ENCODE measurements at regions not wholly inside any gene's neighbourhood (a gene's known extent, or its start where the extent isn't known, plus 50 kb on each side); places are given as distances from the start of the nearest gene placed in this dataset.

DNA sequence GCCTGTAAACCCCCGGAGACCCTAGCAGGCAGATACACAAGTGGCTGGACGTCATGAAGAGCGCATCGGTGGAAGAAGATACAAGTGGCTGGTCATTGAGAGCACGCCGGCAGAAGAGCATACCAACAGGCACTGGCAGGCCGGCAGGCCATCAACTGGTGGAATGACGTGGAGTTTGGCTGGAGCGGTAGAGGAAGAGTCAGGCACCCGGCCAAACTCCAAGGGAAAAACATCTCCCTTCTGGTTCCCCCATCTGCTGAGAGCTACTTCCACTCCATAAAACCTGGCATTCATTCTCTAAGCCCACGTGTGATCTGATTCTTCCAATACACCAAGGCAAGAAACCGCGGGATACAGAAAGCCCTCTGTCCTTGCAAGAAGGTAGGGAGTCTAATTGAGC, 113.4 kb upstream of the NPSR1 start:
- no peak overlapping the region for H3K27ac ChIP-seq (ENCODE audit: insufficient read depth, low read length)
- ATAC-seq (ENCODE audit: low read depth) (no peak), DNase-seq (no peak)
- H4K8ac ChIP-seq (ENCODE audit: low read depth in 2 of 2, low read length in 2 of 2) = no peak overlapping the region
- CTCF ChIA-PET = no interaction called here
- no peak overlapping the region for H2BK5ac ChIP-seq (ENCODE audit: low read depth, low read length, poor library complexity, severe bottlenecking)
- 64% methylated on average over 6 of the region's 13 CpGs; no CpG with 5 or more reads in 1 of the 2 experiments for WGBS, 2 experiments (ENCODE audit: extremely low coverage in 2 of 2, insufficient read length in 1 of 2)
- H3K36me3 ChIP-seq (ENCODE audit: control insufficient read depth, insufficient read depth, low read length) = no peaks in the 10 kb centered on the region
- POLR2A ChIA-PET (ENCODE audit: unreplicated experiment) = no interaction called here
- no peak overlapping the region for H3K9ac ChIP-seq (ENCODE audit: low read depth, low read length)
- no peaks in the 10 kb centered on the region for H4K20me1 ChIP-seq (ENCODE audit: insufficient read depth, low read length)
- no peak overlapping the region for H2BK20ac ChIP-seq (ENCODE audit: low read depth, low read length)
- no peaks in the 10 kb centered on the region for H3K4me1 ChIP-seq (ENCODE audit: control insufficient read depth, insufficient read depth, low read length)
- no peaks in the 10 kb centered on the region for H3K79me1 ChIP-seq (ENCODE audit: low read depth in 1 of 2, low read length in 2 of 2)
- H3K56ac ChIP-seq (ENCODE audit: extremely low read depth, insufficient read depth, low read length) = no peak overlapping the region
- no peak overlapping the region for H4K5ac ChIP-seq (ENCODE audit: low read depth, low read length)
- dilution Hi-C loops (cut with HindIII; ENCODE audit: low sequenced_read_pairs, unreplicated experiment) (no loop called here), in situ Hi-C loops (cut with MboI; ENCODE audit: low sequenced_read_pairs) (no loop called here), intact Hi-C loops (cut with micrococcal nuclease) (no loop called here)
- H3K23ac ChIP-seq (ENCODE audit: low read depth, low read length) = no peak overlapping the region
- H2BK120ac ChIP-seq (ENCODE audit: low read depth, low read length) = no peak overlapping the region
- H2BK15ac ChIP-seq (ENCODE audit: low read depth, low read length) = no peak overlapping the region
- no peaks in the 10 kb centered on the region for H3K27me3 ChIP-seq (ENCODE audit: control insufficient read depth, insufficient read depth, low read length)
- H3K18ac ChIP-seq (ENCODE audit: low read depth, low read length) = no peak overlapping the region
- no peaks in the 10 kb centered on the region for H3K9me1 ChIP-seq (ENCODE audit: insufficient read depth, low read length)
- H3K14ac ChIP-seq (replicated peaks; ENCODE audit: low read depth, low read length) = no peak overlapping the region
- no peak overlapping the region for H2AFZ ChIP-seq (replicated peaks; ENCODE audit: low read length, poor library complexity)
- no peak for TF ChIP-seq MAZ (IDR thresholded peaks at IDR 0.05; ENCODE audit: borderline replicate concordance, low read depth, low read length)
- no peak for TF ChIP-seq POLR2A (IDR thresholded peaks at IDR 0.05; ENCODE audit: low read depth, low read length)
- no peak overlapping the region for H3K4ac ChIP-seq (ENCODE audit: low read depth, low read length)
- H3K9me3 ChIP-seq (ENCODE audit: control insufficient read depth, insufficient read depth, low read length) = peaks cover 8% of the 10 kb centered on the region; the same call in 1 of the 2 replicates
- BruUV-seq (replicated peaks) = no TSS peak
- no peak overlapping the region for H3K4me3 ChIP-seq (ENCODE audit: insufficient read depth, low read depth, low read length)
- H2AK5ac ChIP-seq (ENCODE audit: low read depth, low read length) = no peak overlapping the region
- no peak overlapping the region for H4K91ac ChIP-seq (ENCODE audit: insufficient read depth, low read depth, low read length)
- no peak overlapping the region for H3K4me2 ChIP-seq (ENCODE audit: low read depth, low read length)
- H2AK9ac ChIP-seq (replicated peaks; ENCODE audit: low read depth, low read length, poor library complexity) = no peak overlapping the region

Data from IMR-90 (cell line).